PC-3 (cell line): ENCODE measurements at regions not wholly inside any gene's neighbourhood (a gene's known extent, or its start where the extent isn't known, plus 50 kb on each side); places are given as distances from the start of the nearest gene placed in this dataset.

Experiments used
- ATAC-seq: fragments of 200-7000 bp; cut with Tn5 transposase; 2 replicates; pipeline ENCODE4 v1.9.1; 2020; ENCODE audit warnings: mild to moderate bottlenecking, moderate library complexity
- BruUV-seq: library from RNA; stranded (reverse); fragments of 400-500 nt; replicated peaks from 2 replicates; lab custom pipeline; 2021; lab: Mats Ljungman, UMichigan
- CTCF ChIA-PET: fragments of 300-600 bp; sonication (Branson Sonifier 250); formaldehyde crosslinking; loops from one replicate; lab custom pipeline; 2022; ENCODE audit warnings: antibody characterized with exemption; lab: Charles Lee
- POLR2A ChIA-PET: fragments of 300-600 bp; sonication (Branson Sonifier 250); formaldehyde crosslinking; loops from one replicate; lab custom pipeline; 2022; ENCODE audit warnings: antibody characterized with exemption; ENCODE audit not compliant: unreplicated experiment; lab: Charles Lee
- DNase-seq: peaks from one replicate; pipeline ENCODE4 v3.0.0-alpha.2; 2015
- H2AFZ ChIP-seq: fragments of 300-600 bp; sonication (generic); 2 replicates; pipeline ENCODE4 v1.6.0; 2016; ENCODE audit warnings: antibody characterized with exemption, low read length
- H3F3A ChIP-seq: fragments of 300-600 bp; sonication (generic); one replicate; pipeline ENCODE4 v1.6.0; 2017; ENCODE audit warnings: antibody characterized with exemption, low read length, control low read depth, mild to moderate bottlenecking; ENCODE audit not compliant: unreplicated experiment
- H3K27ac ChIP-seq: fragments of 300-600 bp; sonication (generic); 2 replicates; pipeline ENCODE4 v1.5.1; 2016; ENCODE audit warnings: mild to moderate bottlenecking, low read length
- H3K27me3 ChIP-seq: fragments of 300-600 bp; sonication (generic); 2 replicates; pipeline ENCODE4 v1.6.1; 2016; ENCODE audit warnings: low read length, mixed read lengths
- H3K36me3 ChIP-seq: fragments of 300-600 bp; sonication (generic); 2 replicates; pipeline ENCODE4 v1.6.1; 2016; ENCODE audit warnings: low read depth, mixed run types, low read length, mixed read lengths
- H3K4me1 ChIP-seq: fragments of 300-600 bp; sonication (generic); 2 replicates; pipeline ENCODE4 v1.5.1; 2016; ENCODE audit warnings: low read length; ENCODE audit not compliant: insufficient read depth
- H3K4me2 ChIP-seq: fragments of 300-600 bp; sonication (generic); 2 replicates; pipeline ENCODE4 v1.6.0; 2016; ENCODE audit warnings: low read length
- H3K4me3 ChIP-seq: fragments of 300-600 bp; sonication (generic); 2 replicates; pipeline ENCODE4 v1.5.1; 2016; ENCODE audit warnings: mild to moderate bottlenecking, low read length, mixed read lengths
- H3K79me2 ChIP-seq: fragments of 300-600 bp; sonication (generic); 2 replicates; pipeline ENCODE4 v1.6.1; 2017; ENCODE audit warnings: low read length, mixed read lengths
- H3K9ac ChIP-seq: fragments of 300-600 bp; sonication (generic); 2 replicates; pipeline ENCODE4 v1.6.0; 2016; ENCODE audit warnings: mild to moderate bottlenecking, low read length
- H3K9me2 ChIP-seq: fragments of 300-600 bp; sonication (generic); replicated peaks from 2 replicates; pipeline ENCODE4 v1.6.1; 2016; ENCODE audit warnings: mixed run types, low read length, mixed read lengths
- H3K9me3 ChIP-seq: fragments of 300-600 bp; sonication (generic); 2 replicates; pipeline ENCODE4 v1.6.1; 2016; ENCODE audit warnings: low read length, mixed read lengths
- H4K20me1 ChIP-seq: fragments of 300-600 bp; sonication (generic); 2 replicates; pipeline ENCODE4 v1.6.1; 2016; ENCODE audit warnings: low read length, mixed read lengths
- CTCF ChIP-seq: fragments of 300-600 bp; sonication (generic); conservative IDR thresholded peaks from 2 replicates; pipeline ENCODE4 v1.5.1; 2017; ENCODE audit warnings: antibody characterized with exemption, low read depth, mild to moderate bottlenecking, low read length
- EZH2 ChIP-seq: fragments of 300-600 bp; sonication (generic); IDR thresholded peaks from one replicate; pipeline ENCODE4 v1.6.1; 2017; ENCODE audit warnings: antibody characterized with exemption, mild to moderate bottlenecking, low read length; ENCODE audit not compliant: unreplicated experiment
- EZH2phosphoT487 ChIP-seq: fragments of 300-600 bp; sonication (generic); IDR thresholded peaks from 2 replicates; pipeline ENCODE4 v1.6.1; 2018; ENCODE audit warnings: mild to moderate bottlenecking, antibody characterized with exemption, low read length, borderline replicate concordance
- intact Hi-C: fragments of 100-400 bp; cut with micrococcal nuclease; formaldehyde crosslinking; loops from 2 replicates; pipeline ENCODE4 v1.9.0; 2023

- ATAC-seq (no peak), DNase-seq (no peak)
- no peak overlapping the region for H2AFZ ChIP-seq
- H3K27me3 ChIP-seq: no peaks in the 10 kb centered on the region
- CTCF ChIA-PET: no interaction called here
- intact Hi-C loops: no loop called here
- no peak overlapping the region for H3K4me3 ChIP-seq
- no peaks in the 10 kb centered on the region for H3F3A ChIP-seq
- no TSS peak for BruUV-seq
- H3K36me3 ChIP-seq: no peaks in the 10 kb centered on the region
- H3K27ac ChIP-seq: no peak overlapping the region
- POLR2A ChIA-PET: no interaction called here
- no peaks in the 10 kb centered on the region for H3K9me2 ChIP-seq
- H4K20me1 ChIP-seq: no peaks in the 10 kb centered on the region
- H3K9me3 ChIP-seq: no peaks in the 10 kb centered on the region
- no peak overlapping the region for H3K9ac ChIP-seq
- H3K4me2 ChIP-seq: no peak overlapping the region
- TF ChIP-seq EZH2phosphoT487 (no peak), EZH2 (no peak), CTCF (no peak)
- H3K79me2 ChIP-seq: no peaks in the 10 kb centered on the region
- peaks cover 11% of the 10 kb centered on the region; the same call in 1 of the 2 replicates for H3K4me1 ChIP-seq
These were observed 77.5 kb downstream of the AREG start for GRCh38 chr4:74522251-74522991.

- Histone ChIP-seq H3K9me3 (no peaks in the 10 kb centered on the region), H3K4me1 (peaks cover 11% of the 10 kb centered on the region; the same call in 1 of the 2 replicates), H4K20me1 (no peaks in the 10 kb centered on the region), H3K9ac (no peak overlapping the region), H3K4me2 (no peak overlapping the region), H2AFZ (no peak overlapping the region), H3K36me3 (no peaks in the 10 kb centered on the region), H3F3A (no peaks in the 10 kb centered on the region), H3K4me3 (no peak overlapping the region), H3K9me2 (no peaks in the 10 kb centered on the region), H3K27ac (no peak overlapping the region), H3K79me2 (no peaks in the 10 kb centered on the region), H3K27me3 (no peaks in the 10 kb centered on the region)
- CTCF ChIA-PET: no interaction called here
- intact Hi-C loops: no loop called here
- POLR2A ChIA-PET: interaction anchor here (0.6 kb wide), 1 partner anchor 41 kb away, joined by 6 read pairs; no protein-coding TSS in a partner anchor
- no peak for DNase-seq
- ATAC-seq: no peak
- TF ChIP-seq EZH2 (no peak), CTCF (no peak), EZH2phosphoT487 (no peak)
- no TSS peak for BruUV-seq
These were observed 78.2 kb downstream of the AREG start for GRCh38 chr4:74523096-74523495.

- Histone ChIP-seq H2AFZ (no peak overlapping the region), H3K27ac (no peak overlapping the region), H3K9ac (no peak overlapping the region), H3F3A (no peaks in the 10 kb centered on the region), H3K36me3 (no peaks in the 10 kb centered on the region), H3K27me3 (no peaks in the 10 kb centered on the region), H3K9me2 (no peaks in the 10 kb centered on the region), H3K9me3 (no peaks in the 10 kb centered on the region), H3K4me1 (peaks cover 17% of the 10 kb centered on the region; the same call in 1 of the 2 replicates), H3K4me3 (no peak overlapping the region), H4K20me1 (no peaks in the 10 kb centered on the region), H3K4me2 (no peak overlapping the region), H3K79me2 (no peaks in the 10 kb centered on the region)
- TF ChIP-seq EZH2: no peak
- no peak for TF ChIP-seq EZH2phosphoT487
- TF ChIP-seq CTCF: no peak
- intact Hi-C loops: no loop called here
- ATAC-seq (no peak), DNase-seq (no peak)
- CTCF ChIA-PET: no interaction called here
- POLR2A ChIA-PET: no interaction called here
- BruUV-seq: no TSS peak
These were observed 80.0 kb downstream of the AREG start for GRCh38 chr4:74524985-74525384.
